RWPE1 (cell line): ENCODE measurements at regions not wholly inside any gene's neighbourhood (a gene's known extent, or its start where the extent isn't known, plus 50 kb on each side); places are given as distances from the start of the nearest gene placed in this dataset.

ENCODE experiments used
- CTCF ChIA-PET: fragments of 350-600 bp; sonication (Branson Sonifier 250); formaldehyde crosslinking; extraction: SDS; loops from one replicate; lab custom pipeline; 2021; lab: Yijun Ruan, JAX
- POLR2A ChIA-PET: fragments of 400-600 bp; formaldehyde crosslinking; extraction: SDS; loops from one replicate; lab custom pipeline; 2020; ENCODE audit warnings: antibody characterized with exemption; ENCODE audit not compliant: low non-redundant PET; lab: Yijun Ruan, JAX
- DNase-seq: peaks from one replicate; pipeline ENCODE4 v3.0.0; 2012; ENCODE audit warnings: low spot score
- H3K27ac ChIP-seq: fragments of 450-650 bp; 2 replicates; pipeline ENCODE4 v1.5.1; 2017
- CTCF ChIP-seq: fragments of 450-650 bp; conservative IDR thresholded peaks from 2 replicates; pipeline ENCODE4 v1.5.1; 2017; ENCODE audit warnings: low read depth, mild to moderate bottlenecking

GRCh38 chr3:74516019-74516418 lies 98.4 kb downstream of the CNTN3 start:
- CTCF ChIA-PET: no interaction called here
- H3K27ac ChIP-seq: no peak overlapping the region
- no peak for DNase-seq
- POLR2A ChIA-PET: no interaction called here
- no peak for TF ChIP-seq CTCF

- TF ChIP-seq CTCF: no peak
- ChIA-PET CTCF (no interaction called here), POLR2A (no interaction called here)
- DNase-seq: no peak
- H3K27ac ChIP-seq: no peak overlapping the region
Measured at GRCh38 chr3:74515451-74515850, 99.0 kb downstream of the CNTN3 start.

GRCh38 chr3:74511078-74511477 lies 103.4 kb downstream of the CNTN3 start:
- no peak overlapping the region for H3K27ac ChIP-seq
- TF ChIP-seq CTCF: no peak
- no peak for DNase-seq
- ChIA-PET CTCF (no interaction called here), POLR2A (interaction anchor here (0.6 kb wide), 1 partner anchor 112 kb away, joined by 4 read pairs; no protein-coding TSS in a partner anchor)

- ChIA-PET POLR2A (no interaction called here), CTCF (no interaction called here)
- TF ChIP-seq CTCF: no peak
- no peak for DNase-seq
- H3K27ac ChIP-seq: no peak overlapping the region
Measured at GRCh38 chr3:74510261-74510818, 104.1 kb downstream of the CNTN3 start.

- no peak for TF ChIP-seq CTCF
- DNase-seq: no peak
- ChIA-PET CTCF (no interaction called here), POLR2A (no interaction called here)
- H3K27ac ChIP-seq: no peak overlapping the region
Measured at GRCh38 chr3:74507691-74508090, 106.8 kb downstream of the CNTN3 start.

- TF ChIP-seq CTCF: no peak
- DNase-seq: no peak
- H3K27ac ChIP-seq: no peak overlapping the region
- CTCF ChIA-PET: no interaction called here
- POLR2A ChIA-PET: no interaction called here
Measured at GRCh38 chr3:74506246-74506645, 108.2 kb downstream of the CNTN3 start.
